HL-60 (cell line): ENCODE measurements at regions not wholly inside any gene's neighbourhood (a gene's known extent, or its start where the extent isn't known, plus 50 kb on each side); places are given as distances from the start of the nearest gene placed in this dataset.

ENCODE experiments used
- DNase-seq, 2 experiments: peaks; one replicate each; pipeline ENCODE4 v3.0.0-alpha.2; 2010 to 2020; ENCODE audit warnings: low read depth in 1 of 2, low spot score in 1 of 2
- H3K27ac ChIP-seq: fragments of 250-450 bp; sonication (Bioruptor Pico); replicated peaks from 2 replicates; pipeline ENCODE4 v1.5.1; 2020; ENCODE audit warnings: mild to moderate bottlenecking, moderate library complexity
- H3K27me3 ChIP-seq: fragments of 250-450 bp; sonication (Bioruptor Pico); 2 replicates; pipeline ENCODE4 v1.5.1; 2021; ENCODE audit warnings: mild to moderate bottlenecking, moderate library complexity; ENCODE audit not compliant: insufficient read depth, poor library complexity, severe bottlenecking
- H3K4me3 ChIP-seq: replicated peaks from 2 replicates; pipeline ENCODE4 v1.5.1; 2011; ENCODE audit warnings: mild to moderate bottlenecking, control low read depth, low read length; ENCODE audit not compliant: insufficient read depth
- GABPA ChIP-seq: IDR thresholded peaks from 2 replicates; pipeline ENCODE4 v1.6.1; 2012; ENCODE audit warnings: low read depth
- POLR2AphosphoS5 ChIP-seq: IDR thresholded peaks from 2 replicates; pipeline ENCODE4 v1.6.1; 2012; ENCODE audit warnings: low read depth
- REST ChIP-seq: IDR thresholded peaks from 2 replicates; pipeline ENCODE4 v1.6.1; 2012; ENCODE audit warnings: low read depth; ENCODE audit not compliant: insufficient replicate concordance
- SPI1 ChIP-seq: IDR thresholded peaks from 2 replicates; pipeline ENCODE4 v1.6.1; 2012; ENCODE audit warnings: low read depth, mild to moderate bottlenecking, borderline replicate concordance
- TF ChIP-seq, protein P1 (sequence below): IDR thresholded peaks from one replicate; pipeline ENCODE4 v1.5.1; 2011; ENCODE audit warnings: low read length, control low read depth, inconsistent platforms; ENCODE audit not compliant: insufficient read depth

DNA sequence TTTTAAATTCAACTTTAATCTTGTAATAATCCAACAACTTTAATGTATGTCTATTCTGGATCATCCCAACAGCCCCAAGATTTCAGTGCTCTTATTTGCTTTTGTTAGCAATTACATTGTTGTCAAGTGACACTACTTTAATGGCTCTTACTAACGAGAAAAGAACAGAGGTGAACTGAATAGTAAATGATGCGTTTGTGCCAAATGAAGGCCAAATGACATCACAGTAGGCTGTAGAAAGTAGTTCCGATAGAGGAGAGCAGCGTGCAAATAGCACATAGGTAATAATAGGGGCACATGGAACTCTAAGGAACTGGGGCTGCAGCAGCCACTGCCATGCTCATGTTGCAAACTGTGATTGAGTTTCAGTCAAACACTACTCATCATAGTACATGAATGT is 301.9 kb downstream of the LMX1A start:
- Histone ChIP-seq H3K4me3 (no peak overlapping the region), H3K27me3 (peaks cover 6% of the 10 kb centered on the region), H3K27ac (no peak overlapping the region)
- TF ChIP-seq, protein P1, sequence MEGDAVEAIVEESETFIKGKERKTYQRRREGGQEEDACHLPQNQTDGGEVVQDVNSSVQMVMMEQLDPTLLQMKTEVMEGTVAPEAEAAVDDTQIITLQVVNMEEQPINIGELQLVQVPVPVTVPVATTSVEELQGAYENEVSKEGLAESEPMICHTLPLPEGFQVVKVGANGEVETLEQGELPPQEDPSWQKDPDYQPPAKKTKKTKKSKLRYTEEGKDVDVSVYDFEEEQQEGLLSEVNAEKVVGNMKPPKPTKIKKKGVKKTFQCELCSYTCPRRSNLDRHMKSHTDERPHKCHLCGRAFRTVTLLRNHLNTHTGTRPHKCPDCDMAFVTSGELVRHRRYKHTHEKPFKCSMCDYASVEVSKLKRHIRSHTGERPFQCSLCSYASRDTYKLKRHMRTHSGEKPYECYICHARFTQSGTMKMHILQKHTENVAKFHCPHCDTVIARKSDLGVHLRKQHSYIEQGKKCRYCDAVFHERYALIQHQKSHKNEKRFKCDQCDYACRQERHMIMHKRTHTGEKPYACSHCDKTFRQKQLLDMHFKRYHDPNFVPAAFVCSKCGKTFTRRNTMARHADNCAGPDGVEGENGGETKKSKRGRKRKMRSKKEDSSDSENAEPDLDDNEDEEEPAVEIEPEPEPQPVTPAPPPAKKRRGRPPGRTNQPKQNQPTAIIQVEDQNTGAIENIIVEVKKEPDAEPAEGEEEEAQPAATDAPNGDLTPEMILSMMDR, result no peak
- no peak for TF ChIP-seq REST
- no peak for TF ChIP-seq SPI1
- no peak for TF ChIP-seq GABPA
- DNase-seq, result no peak

DNA sequence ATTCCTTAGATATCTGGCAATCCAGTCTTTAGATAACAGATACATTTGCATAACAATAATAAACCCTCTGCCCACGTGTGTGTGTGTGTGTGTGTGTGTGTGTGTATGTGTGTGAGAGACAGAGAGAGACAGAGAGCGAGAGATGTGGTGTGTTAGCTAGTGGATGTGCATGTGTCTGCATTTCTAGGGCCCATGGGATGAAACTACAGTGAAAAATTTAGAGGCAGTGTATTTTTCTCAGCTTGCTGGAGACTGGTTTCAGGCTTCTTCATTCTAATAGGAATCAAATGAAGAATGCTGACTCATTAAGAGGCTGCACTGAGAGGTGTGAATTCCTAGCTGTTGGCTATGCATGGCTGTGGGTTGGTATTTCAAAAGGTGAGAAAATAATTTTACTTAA is 303.2 kb downstream of the LMX1A start:
- Histone ChIP-seq H3K27ac (no peak overlapping the region), H3K4me3 (no peak overlapping the region), H3K27me3 (peaks cover 6% of the 10 kb centered on the region)
- no peak for DNase-seq
- TF ChIP-seq SPI1, result no peak
- TF ChIP-seq GABPA, result no peak
- TF ChIP-seq REST, result no peak
- TF ChIP-seq, protein P1, result no peak
- TF ChIP-seq POLR2AphosphoS5, result no peak

GRCh38 chr1:165052936-165053335 is 303.6 kb downstream of the LMX1A start:
- H3K27ac ChIP-seq, result no peak overlapping the region
- no peak for DNase-seq
- H3K27me3 ChIP-seq, result peaks cover 6% of the 10 kb centered on the region
- TF ChIP-seq, protein P1, result no peak
- no peak for TF ChIP-seq REST
- no peak for TF ChIP-seq SPI1
- no peak for TF ChIP-seq POLR2AphosphoS5
- TF ChIP-seq GABPA, result no peak
- no peak overlapping the region for H3K4me3 ChIP-seq
